Esophagus muscularis mucosa (tissue), 3 donors: ENCODE measurements at regions not wholly inside any gene's neighbourhood (a gene's known extent, or its start where the extent isn't known, plus 50 kb on each side); places are given as distances from the start of the nearest gene placed in this dataset.

Experiments used
- CTCF ChIP-seq, 3 experiments: fragments of 200-600 bp in 2 of 3; fragments of 450-650 bp in 1 of 3; sonication (generic) in 2 of 3; IDR thresholded peaks; one replicate each; pipeline ENCODE4 v1.5.1; 2017 to 2019; ENCODE audit warnings: antibody characterized with exemption in 3 of 3, mild to moderate bottlenecking in 2 of 3, moderate library complexity in 1 of 3
- POLR2AphosphoS5 ChIP-seq, 2 donors: sonication (generic); formaldehyde crosslinking; IDR thresholded peaks; one replicate each; pipeline ENCODE4 v1.6.1; 2017; ENCODE audit warnings: antibody characterized with exemption in 2 of 2

- no peak for TF ChIP-seq POLR2AphosphoS5 (IDR thresholded peaks at IDR 0.05)
- no peak for TF ChIP-seq CTCF (IDR thresholded peaks at IDR 0.05)
These were observed 190.2 kb upstream of the ADAMTS5 start for GRCh38 chr21:27157097-27157496.
